NCI-H1092 (cell line): ENCODE measurements at regions not wholly inside any gene's neighbourhood (a gene's known extent, or its start where the extent isn't known, plus 50 kb on each side); places are given as distances from the start of the nearest gene placed in this dataset.

Experiments
- DNase-seq: peaks from one replicate; lab custom pipeline; 2025; lab: John Stamatoyannopoulos, UW

GRCh38 chr3:44055951-44056350 is 185.7 kb upstream of the TOPAZ1 start:
- DNase-seq: no peak

GRCh38 chr3:44056446-44057240 is 185.0 kb upstream of the TOPAZ1 start:
- no peak for DNase-seq

- DNase-seq: no peak
Measured at GRCh38 chr3:44058022-44058867, 183.4 kb upstream of the TOPAZ1 start.

GRCh38 chr3:44058868-44059203 is 182.8 kb upstream of the TOPAZ1 start:
- no peak for DNase-seq

- DNase-seq: no peak
Measured at GRCh38 chr3:44060164-44060563, 181.5 kb upstream of the TOPAZ1 start.

GRCh38 chr3:44061268-44061667 is 180.4 kb upstream of the TOPAZ1 start:
- DNase-seq: no peak

GRCh38 chr3:44061961-44062360 is 179.7 kb upstream of the TOPAZ1 start:
- DNase-seq: no peak

GRCh38 chr3:44065311-44066094 is 176.2 kb upstream of the TOPAZ1 start:
- DNase-seq: peak; percentile 61

GRCh38 chr3:44066806-44067205 is 174.9 kb upstream of the TOPAZ1 start:
- no peak for DNase-seq

- no peak for DNase-seq
Measured at GRCh38 chr3:44067431-44067830, 174.3 kb upstream of the TOPAZ1 start.

- no peak for DNase-seq
Measured at GRCh38 chr3:44068753-44069152, 172.9 kb upstream of the TOPAZ1 start.

GRCh38 chr3:44069276-44069675 is 172.4 kb upstream of the TOPAZ1 start:
- no peak for DNase-seq

GRCh38 chr3:44070841-44071546 is 170.7 kb upstream of the TOPAZ1 start:
- DNase-seq: no peak

- no peak for DNase-seq
Measured at GRCh38 chr3:44072601-44073540, 168.8 kb upstream of the TOPAZ1 start.

- no peak for DNase-seq
Measured at GRCh38 chr3:44074181-44074580, 167.5 kb upstream of the TOPAZ1 start.

- DNase-seq: no peak
Measured at GRCh38 chr3:44076221-44076829, 165.4 kb upstream of the TOPAZ1 start.

- no peak for DNase-seq
Measured at GRCh38 chr3:44077267-44077666, 164.4 kb upstream of the TOPAZ1 start.

- DNase-seq: no peak
Measured at GRCh38 chr3:44078863-44079262, 162.8 kb upstream of the TOPAZ1 start.

- DNase-seq: no peak
Measured at GRCh38 chr3:44079916-44080315, 161.8 kb upstream of the TOPAZ1 start.

- DNase-seq: no peak
Measured at GRCh38 chr3:44080474-44081072, 161.1 kb upstream of the TOPAZ1 start.
